Fibroblast of lung (primary cell): ENCODE measurements at regions not wholly inside any gene's neighbourhood (a gene's known extent, or its start where the extent isn't known, plus 50 kb on each side); places are given as distances from the start of the nearest gene placed in this dataset.

ENCODE experiments used
- CTCF ChIP-seq, 2 donors: IDR thresholded peaks in 1 of 2; conservative IDR thresholded peaks in 1 of 2; 1 replicate in 1 of 2; 2 replicates in 1 of 2; pipeline ENCODE4 v1.5.1; 2011 to 2012; ENCODE audit warnings: low read length in 2 of 2, control low read depth in 1 of 2, inconsistent platforms in 1 of 2, low read depth in 1 of 2, mild to moderate bottlenecking in 1 of 2
- EZH2 ChIP-seq: IDR thresholded peaks from 2 replicates; pipeline ENCODE4 v1.5.1; 2012; ENCODE audit warnings: low read length, control low read depth, mild to moderate bottlenecking; ENCODE audit errors: missing control alignments

- TF ChIP-seq CTCF (conservative IDR thresholded peaks at IDR 0.05 in 1 of 2, IDR thresholded peaks at IDR 0.05 in 1 of 2; ENCODE audit: low read depth in 1 of 2, low read length in 2 of 2) (no peak), EZH2 (no peak)
These were observed 441.3 kb downstream of the TBL1XR1 start for GRCh38 chr3:176755977-176756376.
